ENCODE measurements at regions not wholly inside any gene's neighbourhood (a gene's known extent, or its start where the extent isn't known, plus 50 kb on each side); places are given as distances from the start of the nearest gene placed in this dataset.

- no peaks in the 10 kb centered on the region for H3K27me3 ChIP-seq (ENCODE audit: insufficient read depth, low read length)
- POLR2A ChIA-PET: no interaction called here
- BruUV-seq (replicated peaks): no TSS peak
- H3K4me1 ChIP-seq (ENCODE audit: control insufficient read depth in 1 of 2, insufficient read depth in 2 of 2, low read length in 2 of 2): no peaks in the 10 kb centered on the region
- no peak for DNase-seq (ENCODE audit: low read depth, low spot score)
- no peak overlapping the region for H3K27ac ChIP-seq (ENCODE audit: low read depth, low read length)
- H3K9me3 ChIP-seq (ENCODE audit: control insufficient read depth in 1 of 2, insufficient read depth in 1 of 2, low read depth in 1 of 2, low read length in 2 of 2): no peaks in the 10 kb centered on the region
- no peak for ATAC-seq
- no peaks in the 10 kb centered on the region for H4K20me1 ChIP-seq (ENCODE audit: insufficient read depth)
- no peaks in the 10 kb centered on the region for H3K79me2 ChIP-seq (ENCODE audit: insufficient read depth, low read length)
- CTCF ChIA-PET: no interaction called here
- TF ChIP-seq RAD21 (IDR thresholded peaks at IDR 0.05; ENCODE audit: low read depth) (no peak), YY1 (IDR thresholded peaks at IDR 0.05; ENCODE audit: extremely low read depth, insufficient replicate concordance, low read depth, low read length) (no peak), ELF1 (IDR thresholded peaks at IDR 0.05; ENCODE audit: borderline replicate concordance, low read depth) (no peak), ATF3 (IDR thresholded peaks at IDR 0.05) (no peak), SP1 (IDR thresholded peaks at IDR 0.05; ENCODE audit: low read depth) (no peak), EZH2 (IDR thresholded peaks at IDR 0.05) (no peak)
- no peaks in the 10 kb centered on the region for H3K9me2 ChIP-seq (ENCODE audit: insufficient read depth)
- no peak overlapping the region for H3K4me3 ChIP-seq (replicated peaks in 1 of 2; ENCODE audit: low read depth in 1 of 2, low read length in 2 of 2)
- no peak overlapping the region for H3K9ac ChIP-seq (ENCODE audit: low read length)
- intact Hi-C loops (cut with micrococcal nuclease): no loop called here
- H2AFZ ChIP-seq (ENCODE audit: low read depth, low read length, poor library complexity, severe bottlenecking): no peak overlapping the region
- no peaks in the 10 kb centered on the region for H3K36me3 ChIP-seq (ENCODE audit: control insufficient read depth in 1 of 2, insufficient read depth in 2 of 2, low read length in 2 of 2)
- RAD21 ChIA-PET (ENCODE audit: low non-redundant PET in 1 of 2, low total read pairs in 2 of 2, uncharacterized antibody in 2 of 2, unreplicated experiment in 2 of 2): no interaction called here
- no peak overlapping the region for H3K4me2 ChIP-seq (ENCODE audit: low read length)
Measured at GRCh38 chr3:147159141-147159540, 247.2 kb downstream of the ZIC4 start.

- DNase-seq (ENCODE audit: low read depth, low spot score): no peak
Measured at GRCh38 chr3:147157631-147158030, 248.7 kb downstream of the ZIC4 start.

More at GRCh38 chr3:147157631-147158030, 248.7 kb downstream of the ZIC4 start:
- no peaks in the 10 kb centered on the region for H3K9me3 ChIP-seq (ENCODE audit: control insufficient read depth in 1 of 2, insufficient read depth in 1 of 2, low read depth in 1 of 2, low read length in 2 of 2)
- no peaks in the 10 kb centered on the region for H3K79me2 ChIP-seq (ENCODE audit: insufficient read depth, low read length)
- no peak overlapping the region for H3K9ac ChIP-seq (ENCODE audit: low read length)
- intact Hi-C loops (cut with micrococcal nuclease): no loop called here
- CTCF ChIA-PET: interaction anchor here (1.6 kb wide), 1 partner anchor 340 kb away, joined by 5 read pairs; no protein-coding TSS in a partner anchor
- no peak overlapping the region for H3K4me3 ChIP-seq (replicated peaks in 1 of 2; ENCODE audit: low read depth in 1 of 2, low read length in 2 of 2)
- H2AFZ ChIP-seq (ENCODE audit: low read depth, low read length, poor library complexity, severe bottlenecking): no peak overlapping the region
- no peaks in the 10 kb centered on the region for H3K27me3 ChIP-seq (ENCODE audit: insufficient read depth, low read length)
- H3K4me2 ChIP-seq (ENCODE audit: low read length): no peak overlapping the region
- no peak overlapping the region for H3K27ac ChIP-seq (ENCODE audit: low read depth, low read length)
- POLR2A ChIA-PET: no interaction called here
- H3K4me1 ChIP-seq (ENCODE audit: control insufficient read depth in 1 of 2, insufficient read depth in 2 of 2, low read length in 2 of 2): no peaks in the 10 kb centered on the region
- no peaks in the 10 kb centered on the region for H3K9me2 ChIP-seq (ENCODE audit: insufficient read depth)
- no TSS peak for BruUV-seq (replicated peaks)
- ATAC-seq: no peak
- H4K20me1 ChIP-seq (ENCODE audit: insufficient read depth): no peaks in the 10 kb centered on the region
- TF ChIP-seq ZFX (IDR thresholded peaks at IDR 0.05): no peak
- no peak for TF ChIP-seq SP1 (IDR thresholded peaks at IDR 0.05; ENCODE audit: low read depth)
- no peak for TF ChIP-seq ELF1 (IDR thresholded peaks at IDR 0.05; ENCODE audit: borderline replicate concordance, low read depth)
- TF ChIP-seq RAD21 (IDR thresholded peaks at IDR 0.05; ENCODE audit: low read depth): no peak
- TF ChIP-seq TCF7L2 (IDR thresholded peaks at IDR 0.05; ENCODE audit: borderline replicate concordance, extremely low read depth, insufficient read depth, insufficient read length): no peak
- no peak for TF ChIP-seq ATF3 (IDR thresholded peaks at IDR 0.05)
- TF ChIP-seq CEBPB (IDR thresholded peaks at IDR 0.05; ENCODE audit: low read depth): no peak
- no peak for TF ChIP-seq JUND (IDR thresholded peaks at IDR 0.05)
- TF ChIP-seq SIN3A (IDR thresholded peaks at IDR 0.05; ENCODE audit: low read depth): no peak
- TF ChIP-seq EZH2phosphoT487 (IDR thresholded peaks at IDR 0.05; ENCODE audit: borderline replicate concordance): no peak
- no peak for TF ChIP-seq EZH2 (IDR thresholded peaks at IDR 0.05)
- no peak for TF ChIP-seq EGR1 (IDR thresholded peaks at IDR 0.05; ENCODE audit: low read depth)
- TF ChIP-seq ZNF274 (IDR thresholded peaks at IDR 0.05; ENCODE audit: low read depth, low read length): no peak
- no peak for TF ChIP-seq POLR2A (IDR thresholded peaks at IDR 0.05; ENCODE audit: borderline replicate concordance, extremely low read depth, insufficient read depth, insufficient read length)
- TF ChIP-seq CBX3 (IDR thresholded peaks at IDR 0.05; ENCODE audit: low read depth): no peak
- no peak for TF ChIP-seq REST (IDR thresholded peaks at IDR 0.05; ENCODE audit: low read depth)
- no peak for TF ChIP-seq YY1 (IDR thresholded peaks at IDR 0.05; ENCODE audit: extremely low read depth, insufficient replicate concordance, low read depth, low read length)
- TF ChIP-seq FOSL1 (IDR thresholded peaks at IDR 0.05; ENCODE audit: low read depth): no peak
- TF ChIP-seq SRF (IDR thresholded peaks at IDR 0.05; ENCODE audit: low read depth): no peak
- RAD21 ChIA-PET (ENCODE audit: low non-redundant PET in 1 of 2, low total read pairs in 2 of 2, uncharacterized antibody in 2 of 2, unreplicated experiment in 2 of 2): no interaction called here
- no peaks in the 10 kb centered on the region for H3K36me3 ChIP-seq (ENCODE audit: control insufficient read depth in 1 of 2, insufficient read depth in 2 of 2, low read length in 2 of 2)
